ENCODE measurements at regions not wholly inside any gene's neighbourhood (a gene's known extent, or its start where the extent isn't known, plus 50 kb on each side); places are given as distances from the start of the nearest gene placed in this dataset.
A peak's percentile ranks its signal among the peaks of the same experiment; 100 is the strongest.
"Not testable (repeated sequence)": the region's sequence is repeated elsewhere in the genome, so short reads cannot be mapped to it uniquely, and the experiment has no call there.

- Mint-ChIP-seq H3K9me3 (no peaks in the 10 kb centered on the region), H3K27ac (no peak overlapping the region), H3K4me3 (no peak overlapping the region), H3K4me1 (peaks cover 0 to 9% (median 3%) of the 10 kb centered on the region in 3 donors), H3K27me3 (peaks cover 17% of the 10 kb centered on the region), H3K36me3 (peaks cover 5% of the 10 kb centered on the region)
Measured at GRCh38 chr4:26048378-26048882, 134.4 kb downstream of the SMIM20 start.

DNA sequence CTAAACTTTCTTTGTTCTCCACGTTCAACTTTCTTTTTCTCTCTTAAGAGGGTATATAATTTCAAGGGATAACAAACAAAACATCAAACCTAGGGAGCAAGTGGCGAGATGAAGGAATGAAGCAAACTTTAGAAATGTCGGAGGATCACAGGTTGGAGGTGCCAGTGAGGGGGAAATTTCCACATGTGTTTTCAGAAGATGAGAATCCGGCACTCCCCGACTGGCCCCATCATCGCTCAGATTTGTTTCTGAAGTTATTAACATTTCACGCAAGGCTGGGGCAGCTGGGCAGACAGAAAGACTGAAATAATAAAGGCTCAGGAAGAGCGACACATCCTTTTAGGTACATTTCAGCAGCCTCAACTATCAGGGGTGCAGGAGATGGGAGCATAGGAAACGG lies 134.9 kb downstream of the SMIM20 start:
- no peak overlapping the region for H3K4me3 Mint-ChIP-seq
- peaks cover 5% of the 10 kb centered on the region for H3K36me3 Mint-ChIP-seq
- no peaks in the 10 kb centered on the region for H3K9me3 Mint-ChIP-seq
- H3K27ac Mint-ChIP-seq, result no peak overlapping the region
- peaks cover 16% of the 10 kb centered on the region for H3K27me3 Mint-ChIP-seq
- H3K4me1 Mint-ChIP-seq, result peaks cover 0 to 9% (median 3%) of the 10 kb centered on the region in 3 donors

GRCh38 chr4:26049447-26049846 lies 135.4 kb downstream of the SMIM20 start:
- H3K4me3 Mint-ChIP-seq, result no peak overlapping the region
- H3K27me3 Mint-ChIP-seq, result peaks cover 15% of the 10 kb centered on the region
- no peaks in the 10 kb centered on the region for H3K9me3 Mint-ChIP-seq
- H3K36me3 Mint-ChIP-seq, result peaks cover 1% of the 10 kb centered on the region
- peaks cover 0 to 9% (median 3%) of the 10 kb centered on the region in 3 donors for H3K4me1 Mint-ChIP-seq
- H3K27ac Mint-ChIP-seq, result no peak overlapping the region

- Mint-ChIP-seq H3K27me3 (peaks cover 15% of the 10 kb centered on the region), H3K27ac (peak overlapping the region in 1 of 3 donors; percentile 40), H3K4me1 (peaks cover 0 to 9% (median 3%) of the 10 kb centered on the region in 3 donors), H3K36me3 (peaks cover 1% of the 10 kb centered on the region), H3K4me3 (no peak overlapping the region), H3K9me3 (no peaks in the 10 kb centered on the region)
Measured at GRCh38 chr4:26050212-26050643, 136.2 kb downstream of the SMIM20 start.

DNA sequence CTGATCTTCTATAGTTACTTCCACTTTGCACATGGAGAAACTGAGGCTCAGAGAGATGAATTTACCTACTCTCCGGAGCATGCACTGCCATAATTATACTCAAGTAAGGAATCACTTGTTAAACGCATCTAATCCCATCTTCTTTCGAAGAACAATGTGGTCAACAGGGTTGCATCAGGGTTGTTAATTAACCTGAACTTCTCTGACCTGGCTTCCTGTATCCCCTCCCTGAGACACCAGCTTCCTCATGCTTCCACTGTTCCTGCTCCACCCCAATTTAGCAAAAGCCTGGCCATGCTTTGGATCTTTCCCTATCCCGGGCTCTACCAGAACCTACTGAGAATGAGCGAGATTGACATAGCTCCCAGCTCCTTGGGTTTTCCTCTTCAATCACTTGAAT lies 136.7 kb downstream of the SMIM20 start:
- peak overlapping the region in 1 of 3 donors; percentile 40 for H3K27ac Mint-ChIP-seq
- H3K4me3 Mint-ChIP-seq, result no peak overlapping the region
- H3K36me3 Mint-ChIP-seq, result peaks cover 1% of the 10 kb centered on the region
- peaks cover 13% of the 10 kb centered on the region for H3K27me3 Mint-ChIP-seq
- peaks cover 0 to 9% (median 3%) of the 10 kb centered on the region in 3 donors for H3K4me1 Mint-ChIP-seq
- H3K9me3 Mint-ChIP-seq, result no peaks in the 10 kb centered on the region

DNA sequence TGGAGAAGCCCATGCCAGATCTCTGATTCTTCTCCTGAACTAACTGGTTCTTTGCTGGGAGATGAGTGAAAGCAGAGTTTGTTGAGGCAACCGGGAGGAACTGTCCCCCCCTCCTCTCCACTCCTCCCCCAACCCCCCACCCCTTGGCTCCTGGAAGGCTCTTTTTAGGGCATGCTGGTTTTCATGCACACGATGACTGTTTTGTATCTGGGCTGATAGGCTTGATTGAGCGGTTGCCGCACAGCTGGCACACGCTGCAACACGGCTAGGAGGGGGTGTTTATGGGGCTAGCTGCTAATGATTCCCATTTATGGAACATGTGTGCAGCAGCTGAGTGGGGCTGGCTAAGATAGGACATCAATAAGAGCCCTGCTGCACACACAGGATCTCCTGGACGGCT lies 137.2 kb downstream of the SMIM20 start:
- Mint-ChIP-seq H3K4me3 (peak overlapping the region in 1 of 4 donors; percentile 9), H3K27ac (no peak overlapping the region), H3K4me1 (peaks cover 0 to 9% (median 3%) of the 10 kb centered on the region in 3 donors), H3K36me3 (peaks cover 1% of the 10 kb centered on the region), H3K9me3 (no peaks in the 10 kb centered on the region), H3K27me3 (peaks cover 13% of the 10 kb centered on the region)

DNA sequence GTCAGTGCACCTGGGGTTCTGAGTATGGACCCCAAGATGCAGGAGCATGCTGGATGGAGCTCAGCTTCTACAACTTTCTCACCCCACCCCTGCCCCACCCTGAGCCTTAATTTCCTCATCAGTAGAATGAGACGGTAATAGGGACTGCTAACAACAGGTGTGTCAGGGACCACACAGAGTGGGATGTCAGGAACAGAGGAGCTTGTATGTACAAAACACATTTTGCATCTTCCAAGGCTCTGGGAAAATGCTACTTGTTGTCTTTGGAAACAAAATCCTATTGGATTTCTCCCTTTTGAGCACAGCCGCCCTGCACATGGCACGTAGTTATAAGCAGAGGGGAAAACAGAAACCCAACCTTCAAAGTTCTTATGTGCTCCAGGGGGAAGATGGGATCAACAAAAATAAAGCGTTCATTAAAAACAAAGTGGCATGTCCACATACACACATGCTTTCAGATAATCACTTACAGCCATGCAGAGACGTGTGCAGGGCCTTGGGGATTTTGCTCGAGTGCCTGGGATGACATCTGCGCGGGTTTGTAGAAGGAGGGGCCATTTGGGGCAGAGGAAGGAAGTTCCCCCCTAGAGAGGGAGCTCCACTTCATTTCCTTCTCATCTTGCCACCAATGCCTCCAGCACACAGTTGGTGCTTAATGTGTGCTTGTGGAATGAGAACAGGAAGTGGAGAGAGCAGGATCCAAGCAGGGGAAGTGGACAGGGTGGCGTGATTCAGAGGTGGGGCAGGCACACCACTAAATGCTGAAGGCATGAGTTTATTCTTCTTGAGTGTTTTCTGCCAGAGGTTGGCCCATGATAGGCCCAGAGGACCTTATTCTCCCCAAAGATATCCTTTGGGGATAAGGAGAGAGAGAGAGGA lies 138.9 kb downstream of the SMIM20 start:
- Mint-ChIP-seq H3K36me3 (peaks cover 1% of the 10 kb centered on the region), H3K27ac (no peak overlapping the region), H3K4me1 (peaks cover 0 to 9% (median 3%) of the 10 kb centered on the region in 3 donors), H3K27me3 (peaks cover 12% of the 10 kb centered on the region), H3K9me3 (no peaks in the 10 kb centered on the region), H3K4me3 (no peak overlapping the region)

GRCh38 chr4:26053761-26054160 lies 139.7 kb downstream of the SMIM20 start:
- Mint-ChIP-seq H3K27ac (no peak overlapping the region), H3K9me3 (no peaks in the 10 kb centered on the region), H3K36me3 (no peaks in the 10 kb centered on the region), H3K4me1 (peaks cover 0 to 11% (median 3%) of the 10 kb centered on the region in 3 donors), H3K27me3 (peaks cover 12% of the 10 kb centered on the region), H3K4me3 (no peak overlapping the region)

DNA sequence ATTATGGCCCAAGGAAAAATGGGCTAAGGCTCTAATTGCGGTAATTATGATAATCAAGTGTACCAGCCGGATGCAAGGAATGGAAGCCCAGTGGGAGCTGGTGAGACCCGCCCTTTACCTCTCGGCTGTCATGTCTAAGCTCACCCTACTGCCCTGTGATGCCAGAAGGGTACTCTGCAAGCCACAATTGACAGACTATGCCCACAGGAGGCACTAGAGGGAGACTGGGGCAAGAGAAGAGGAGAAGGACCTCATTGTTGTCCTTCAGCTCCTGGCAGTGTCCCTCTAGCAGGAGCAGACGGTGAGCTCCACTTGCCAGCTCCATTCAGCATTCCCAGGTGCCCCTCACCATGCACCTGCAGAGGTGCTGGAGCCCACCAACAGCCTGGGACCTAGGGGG lies 141.8 kb downstream of the SMIM20 start:
- H3K27ac Mint-ChIP-seq, result no peak overlapping the region
- H3K4me3 Mint-ChIP-seq, result no peak overlapping the region
- no peaks in the 10 kb centered on the region for H3K9me3 Mint-ChIP-seq
- peaks cover 6% of the 10 kb centered on the region for H3K27me3 Mint-ChIP-seq
- H3K4me1 Mint-ChIP-seq, result peaks cover 0 to 7% (median 2%) of the 10 kb centered on the region in 3 donors
- no peaks in the 10 kb centered on the region for H3K36me3 Mint-ChIP-seq

DNA sequence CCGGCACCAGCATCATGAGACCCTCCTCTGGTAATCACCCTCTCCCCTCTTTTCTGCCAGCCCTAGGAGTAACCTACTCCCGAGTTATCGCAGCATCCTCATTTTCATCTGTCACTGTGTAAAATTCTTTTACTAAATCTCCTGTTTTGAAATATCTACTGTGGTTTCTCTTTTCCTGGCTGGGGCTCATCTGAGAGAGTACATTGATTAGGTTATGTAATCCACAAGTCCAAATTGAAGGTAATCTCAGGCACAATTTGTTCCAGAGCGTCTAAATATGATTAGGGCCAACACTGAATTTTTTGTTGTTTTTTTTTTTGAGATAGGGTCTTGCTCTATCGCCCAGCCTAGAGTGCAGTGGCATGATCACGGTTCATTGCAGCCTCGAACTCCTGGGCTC lies 142.4 kb downstream of the SMIM20 start:
- Mint-ChIP-seq H3K4me3 (no peak overlapping the region), H3K36me3 (no peaks in the 10 kb centered on the region), H3K9me3 (no peaks in the 10 kb centered on the region), H3K27me3 (peaks cover 5% of the 10 kb centered on the region), H3K4me1 (peaks cover 0 to 7% (median 2%) of the 10 kb centered on the region in 3 donors), H3K27ac (no peak overlapping the region)

- H3K27ac Mint-ChIP-seq, H3K4me3 Mint-ChIP-seq, H3K9me3 Mint-ChIP-seq, H3K4me1 Mint-ChIP-seq, H3K27me3 Mint-ChIP-seq, H3K36me3 Mint-ChIP-seq: not testable (repeated sequence)
Measured at GRCh38 chr4:26057839-26058238, 143.8 kb downstream of the SMIM20 start.

DNA sequence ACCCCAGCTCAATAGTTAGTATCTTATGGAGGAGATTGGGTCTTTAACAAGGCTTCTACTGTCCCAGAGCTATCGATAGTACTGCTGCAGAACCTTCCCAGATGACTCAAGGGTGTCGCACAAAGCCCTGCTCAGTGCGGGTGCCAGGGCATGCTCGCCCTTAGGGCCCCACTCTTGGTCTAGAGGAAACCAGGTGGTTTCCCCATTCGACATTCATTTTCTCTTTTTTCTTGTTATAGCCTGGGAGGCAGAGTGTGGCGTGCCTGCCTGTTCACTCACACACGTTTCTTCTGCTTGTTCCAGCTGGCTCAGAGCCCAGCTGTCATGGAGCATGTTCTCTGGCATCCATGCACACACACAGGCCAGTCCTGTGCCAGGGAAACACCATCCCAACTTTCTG lies 144.5 kb downstream of the SMIM20 start:
- Mint-ChIP-seq H3K27me3 (peaks cover 5% of the 10 kb centered on the region), H3K36me3 (peaks cover 2% of the 10 kb centered on the region), H3K4me1 (peaks cover 0 to 3% (median 2%) of the 10 kb centered on the region in 3 donors), H3K4me3 (peak overlapping the region in 1 of 4 donors; percentile 43), H3K9me3 (no peaks in the 10 kb centered on the region), H3K27ac (no peak overlapping the region)

- Mint-ChIP-seq H3K27ac (no peak overlapping the region), H3K4me3 (no peak overlapping the region), H3K36me3 (peaks cover 2% of the 10 kb centered on the region), H3K4me1 (peaks cover 0 to 3% (median 2%) of the 10 kb centered on the region in 3 donors), H3K27me3 (peaks cover 5% of the 10 kb centered on the region), H3K9me3 (no peaks in the 10 kb centered on the region)
Measured at GRCh38 chr4:26059391-26060154, 145.6 kb downstream of the SMIM20 start.

DNA sequence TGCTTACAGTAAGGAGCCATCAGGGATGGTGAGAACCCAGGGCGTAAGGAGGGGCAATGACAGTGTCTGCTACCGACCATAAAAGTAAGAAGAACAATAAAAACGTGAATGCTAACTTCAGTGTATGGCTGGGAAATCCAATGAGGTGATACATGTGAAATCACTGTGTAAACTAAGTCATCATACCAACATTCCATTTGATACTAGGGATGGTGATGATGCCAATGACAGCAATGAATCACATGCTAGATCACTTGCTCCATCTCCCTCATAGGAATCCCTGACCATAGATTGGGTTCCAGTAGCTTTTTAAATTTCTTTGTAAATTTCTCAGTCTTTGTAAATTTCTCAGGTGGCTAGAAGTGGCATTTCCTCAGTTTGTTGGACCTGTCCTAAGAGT lies 146.3 kb downstream of the SMIM20 start:
- Mint-ChIP-seq H3K9me3 (no peaks in the 10 kb centered on the region), H3K4me1 (peaks cover 0 to 3% (median 2%) of the 10 kb centered on the region in 3 donors), H3K27ac (no peak overlapping the region), H3K4me3 (no peak overlapping the region), H3K27me3 (peaks cover 5% of the 10 kb centered on the region), H3K36me3 (peaks cover 2% of the 10 kb centered on the region)

Data from IgD-negative memory B cell (primary cell).